Erythroblast (primary cell): ENCODE measurements at regions not wholly inside any gene's neighbourhood (a gene's known extent, or its start where the extent isn't known, plus 50 kb on each side); places are given as distances from the start of the nearest gene placed in this dataset.

Source experiments
- GATA1 ChIP-seq: IDR thresholded peaks from 2 replicates; pipeline ENCODE4 v1.6.1; 2011; ENCODE audit warnings: low read depth, mild to moderate bottlenecking, control low read depth, low read length, moderate library complexity
- POLR2A ChIP-seq: IDR thresholded peaks from 2 replicates; pipeline ENCODE4 v1.6.1; 2011; ENCODE audit warnings: mild to moderate bottlenecking, low read length

DNA sequence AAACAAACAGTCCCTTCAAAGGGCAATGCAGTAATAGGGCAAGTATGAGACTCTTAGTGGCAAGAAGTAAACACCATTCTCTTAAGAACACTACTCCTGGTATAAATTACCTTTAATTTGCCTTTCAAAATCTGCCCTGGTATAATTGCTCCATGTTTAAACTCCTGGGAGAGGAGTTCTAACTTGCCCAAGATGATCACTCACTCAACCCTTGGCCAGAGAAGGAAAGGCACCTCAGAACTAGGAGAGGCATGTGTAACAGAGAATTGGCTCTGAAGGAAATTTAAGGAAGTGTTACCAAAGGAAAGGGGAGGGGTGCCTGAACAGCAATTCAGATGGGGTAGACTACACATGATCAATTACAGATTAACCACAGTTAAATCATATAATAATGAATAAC is 1173.6 kb upstream of the SORCS1 start:
- TF ChIP-seq POLR2A, result no peak
- TF ChIP-seq GATA1, result no peak
